ENCODE measurements at regions not wholly inside any gene's neighbourhood (a gene's known extent, or its start where the extent isn't known, plus 50 kb on each side); places are given as distances from the start of the nearest gene placed in this dataset.

DNA sequence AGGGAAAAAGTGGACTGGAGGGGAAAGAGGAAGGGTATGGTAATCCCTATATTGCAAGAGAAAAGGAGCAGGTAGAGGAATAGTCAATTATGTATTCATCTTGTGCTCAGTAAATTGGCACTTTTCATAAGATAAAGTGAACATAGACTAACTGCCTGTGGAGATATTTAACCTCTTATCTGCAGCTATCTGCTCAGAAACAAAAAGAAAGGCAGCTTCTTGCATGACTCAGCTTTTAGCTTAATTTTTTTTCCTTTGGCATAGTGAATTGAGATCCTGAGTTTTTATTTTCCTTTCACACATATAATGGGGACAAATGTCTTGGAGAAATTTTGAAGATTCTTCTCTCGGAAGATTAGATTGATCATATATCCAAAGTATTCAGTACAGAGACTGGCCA is 127.6 kb upstream of the F3 start:
- TF ChIP-seq POLR2AphosphoS5 (IDR thresholded peaks at IDR 0.05; ENCODE audit: low read depth, low read length): no peak
- no peak for TF ChIP-seq TAF1 (IDR thresholded peaks at IDR 0.05; ENCODE audit: borderline replicate concordance, insufficient read depth, low read length)
- TF ChIP-seq REST (IDR thresholded peaks at IDR 0.05; ENCODE audit: insufficient read depth in 1 of 2, low read depth in 2 of 2, low read length in 2 of 2): no peak
- TF ChIP-seq FOXP2 (optimal IDR thresholded peaks at IDR 0.05; ENCODE audit: borderline replicate concordance, extremely low read depth, extremely low read length, insufficient read depth): no peak
- no peak for TF ChIP-seq SIN3A (IDR thresholded peaks at IDR 0.05; ENCODE audit: borderline replicate concordance, insufficient read depth, low read length)

GRCh38 chr1:94668528-94668927 is 127.0 kb upstream of the F3 start:
- TF ChIP-seq REST (IDR thresholded peaks at IDR 0.05; ENCODE audit: insufficient read depth in 1 of 2, low read depth in 2 of 2, low read length in 2 of 2) (no peak), POLR2AphosphoS5 (IDR thresholded peaks at IDR 0.05; ENCODE audit: low read depth, low read length) (no peak), SIN3A (IDR thresholded peaks at IDR 0.05; ENCODE audit: borderline replicate concordance, insufficient read depth, low read length) (no peak), FOXP2 (optimal IDR thresholded peaks at IDR 0.05; ENCODE audit: borderline replicate concordance, extremely low read depth, extremely low read length, insufficient read depth) (no peak), TAF1 (IDR thresholded peaks at IDR 0.05; ENCODE audit: borderline replicate concordance, insufficient read depth, low read length) (no peak)

DNA sequence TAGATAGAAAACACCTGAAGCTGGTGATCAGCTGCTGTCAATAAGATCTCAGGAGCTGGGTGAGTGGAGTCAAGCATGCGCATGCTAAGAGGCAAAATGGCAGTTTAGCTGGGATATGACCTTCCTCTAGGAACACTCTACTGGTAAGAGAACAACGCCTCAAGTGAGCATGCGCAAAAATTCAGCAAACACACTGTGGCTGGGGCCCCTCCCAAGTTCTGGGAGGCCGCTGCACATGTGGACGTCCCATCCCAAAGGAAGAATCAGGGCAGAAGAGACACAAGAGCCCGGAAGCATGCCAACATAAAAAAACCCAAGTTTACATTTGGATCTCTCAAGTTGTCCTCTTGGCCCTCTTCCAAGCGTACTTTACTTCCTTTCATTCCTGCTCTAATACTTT is 126.3 kb upstream of the F3 start:
- TF ChIP-seq SIN3A (IDR thresholded peaks at IDR 0.05; ENCODE audit: borderline replicate concordance, insufficient read depth, low read length): no peak
- no peak for TF ChIP-seq POLR2AphosphoS5 (IDR thresholded peaks at IDR 0.05; ENCODE audit: low read depth, low read length)
- TF ChIP-seq FOXP2 (optimal IDR thresholded peaks at IDR 0.05; ENCODE audit: borderline replicate concordance, extremely low read depth, extremely low read length, insufficient read depth): no peak
- no peak for TF ChIP-seq TAF1 (IDR thresholded peaks at IDR 0.05; ENCODE audit: borderline replicate concordance, insufficient read depth, low read length)
- TF ChIP-seq REST (IDR thresholded peaks at IDR 0.05; ENCODE audit: insufficient read depth in 1 of 2, low read depth in 2 of 2, low read length in 2 of 2): no peak

DNA sequence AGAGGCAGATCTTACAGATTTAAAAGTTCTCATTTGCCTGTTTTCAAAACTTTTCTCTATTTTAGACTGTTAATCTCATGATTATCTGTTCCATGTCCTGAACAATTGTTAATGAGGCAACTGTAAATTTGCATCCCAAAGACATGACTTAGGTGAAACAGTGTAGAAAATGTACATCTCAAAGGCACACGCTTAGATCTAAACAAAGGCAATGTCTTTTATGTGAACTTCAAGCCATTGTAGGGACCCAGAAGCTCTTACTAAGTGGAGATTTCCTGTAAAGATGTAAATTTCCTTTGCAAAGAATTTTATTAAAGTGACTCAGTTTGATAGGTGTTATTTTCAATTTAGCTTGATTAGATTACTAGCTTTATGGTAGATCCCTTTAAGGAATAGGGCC is 125.2 kb upstream of the F3 start:
- no peak for TF ChIP-seq POLR2AphosphoS5 (IDR thresholded peaks at IDR 0.05; ENCODE audit: low read depth, low read length)
- no peak for TF ChIP-seq SIN3A (IDR thresholded peaks at IDR 0.05; ENCODE audit: borderline replicate concordance, insufficient read depth, low read length)
- TF ChIP-seq FOXP2 (optimal IDR thresholded peaks at IDR 0.05; ENCODE audit: borderline replicate concordance, extremely low read depth, extremely low read length, insufficient read depth): no peak
- TF ChIP-seq TAF1 (IDR thresholded peaks at IDR 0.05; ENCODE audit: borderline replicate concordance, insufficient read depth, low read length): no peak
- no peak for TF ChIP-seq REST (IDR thresholded peaks at IDR 0.05; ENCODE audit: insufficient read depth in 1 of 2, low read depth in 2 of 2, low read length in 2 of 2)

GRCh38 chr1:94661431-94661932 is 119.9 kb upstream of the F3 start:
- TF ChIP-seq REST (IDR thresholded peaks at IDR 0.05; ENCODE audit: insufficient read depth in 1 of 2, low read depth in 2 of 2, low read length in 2 of 2): no peak
- no peak for TF ChIP-seq FOXP2 (optimal IDR thresholded peaks at IDR 0.05; ENCODE audit: borderline replicate concordance, extremely low read depth, extremely low read length, insufficient read depth)
- TF ChIP-seq SIN3A (IDR thresholded peaks at IDR 0.05; ENCODE audit: borderline replicate concordance, insufficient read depth, low read length): no peak
- TF ChIP-seq TAF1 (IDR thresholded peaks at IDR 0.05; ENCODE audit: borderline replicate concordance, insufficient read depth, low read length): no peak
- TF ChIP-seq POLR2AphosphoS5 (IDR thresholded peaks at IDR 0.05; ENCODE audit: low read depth, low read length): no peak
